Fibroblast of lung (primary cell): ENCODE measurements at regions not wholly inside any gene's neighbourhood (a gene's known extent, or its start where the extent isn't known, plus 50 kb on each side); places are given as distances from the start of the nearest gene placed in this dataset.

Experiments
- EZH2 ChIP-seq: IDR thresholded peaks from 2 replicates; pipeline ENCODE4 v1.5.1; 2012; ENCODE audit warnings: low read length, control low read depth, mild to moderate bottlenecking; ENCODE audit errors: missing control alignments
- TF ChIP-seq, protein P1 (sequence below), 2 donors: IDR thresholded peaks in 1 of 2; conservative IDR thresholded peaks in 1 of 2; 1 replicate in 1 of 2; 2 replicates in 1 of 2; pipeline ENCODE4 v1.5.1; 2011 to 2012; ENCODE audit warnings: low read length in 2 of 2, control low read depth in 1 of 2, inconsistent platforms in 1 of 2, low read depth in 1 of 2, mild to moderate bottlenecking in 1 of 2

GRCh38 chr2:181258720-181259119 is 198.5 kb upstream of the ITGA4 start:
- TF ChIP-seq, protein P1, sequence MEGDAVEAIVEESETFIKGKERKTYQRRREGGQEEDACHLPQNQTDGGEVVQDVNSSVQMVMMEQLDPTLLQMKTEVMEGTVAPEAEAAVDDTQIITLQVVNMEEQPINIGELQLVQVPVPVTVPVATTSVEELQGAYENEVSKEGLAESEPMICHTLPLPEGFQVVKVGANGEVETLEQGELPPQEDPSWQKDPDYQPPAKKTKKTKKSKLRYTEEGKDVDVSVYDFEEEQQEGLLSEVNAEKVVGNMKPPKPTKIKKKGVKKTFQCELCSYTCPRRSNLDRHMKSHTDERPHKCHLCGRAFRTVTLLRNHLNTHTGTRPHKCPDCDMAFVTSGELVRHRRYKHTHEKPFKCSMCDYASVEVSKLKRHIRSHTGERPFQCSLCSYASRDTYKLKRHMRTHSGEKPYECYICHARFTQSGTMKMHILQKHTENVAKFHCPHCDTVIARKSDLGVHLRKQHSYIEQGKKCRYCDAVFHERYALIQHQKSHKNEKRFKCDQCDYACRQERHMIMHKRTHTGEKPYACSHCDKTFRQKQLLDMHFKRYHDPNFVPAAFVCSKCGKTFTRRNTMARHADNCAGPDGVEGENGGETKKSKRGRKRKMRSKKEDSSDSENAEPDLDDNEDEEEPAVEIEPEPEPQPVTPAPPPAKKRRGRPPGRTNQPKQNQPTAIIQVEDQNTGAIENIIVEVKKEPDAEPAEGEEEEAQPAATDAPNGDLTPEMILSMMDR (conservative IDR thresholded peaks at IDR 0.05 in 1 of 2, IDR thresholded peaks at IDR 0.05 in 1 of 2; ENCODE audit: low read depth in 1 of 2, low read length in 2 of 2), result no peak
- no peak for TF ChIP-seq EZH2
